ENCODE measurements at regions not wholly inside any gene's neighbourhood (a gene's known extent, or its start where the extent isn't known, plus 50 kb on each side); places are given as distances from the start of the nearest gene placed in this dataset.

- TF ChIP-seq CTCF (conservative IDR thresholded peaks at IDR 0.05) (no peak), ZFX (IDR thresholded peaks at IDR 0.05) (no peak)
Measured at GRCh38 chr4:30117433-30117832, 602.7 kb upstream of the PCDH7 start.

Data from C4-2B (cell line).